HEK293 (cell line): ENCODE measurements at regions not wholly inside any gene's neighbourhood (a gene's known extent, or its start where the extent isn't known, plus 50 kb on each side); places are given as distances from the start of the nearest gene placed in this dataset.

Source experiments
- CTCF ChIA-PET: fragments of 350-600 bp; formaldehyde crosslinking; extraction: SDS; loops from one replicate; lab custom pipeline; 2021; ENCODE audit warnings: antibody characterized with exemption; lab: Yijun Ruan, JAX
- POLR2A ChIA-PET: fragments of 300-600 bp; formaldehyde crosslinking; extraction: SDS; loops from one replicate; lab custom pipeline; 2020; ENCODE audit warnings: antibody characterized with exemption, inconsistent platforms; lab: Yijun Ruan, JAX
- H3K27ac ChIP-seq: fragments of 200-500 bp; sonication (Bioruptor generic); 2 replicates; pipeline ENCODE4 v1.5.1; 2014; ENCODE audit warnings: low read depth, low read length, control low read depth, inconsistent platforms; ENCODE audit errors: extremely low read depth
- H3K36me3 ChIP-seq, 2 experiments: fragments of 200-500 bp in 1 of 2; sonication (Bioruptor generic) in 1 of 2; 1 replicate in 1 of 2; 2 replicates in 1 of 2; pipeline ENCODE4 v1.5.1; 2014 to 2017; ENCODE audit warnings: inconsistent platforms in 2 of 2, low read length in 2 of 2; ENCODE audit not compliant: control insufficient read depth in 2 of 2, insufficient read depth in 1 of 2
- H3K4me1 ChIP-seq: fragments of 200-500 bp; sonication (Bioruptor generic); 2 replicates; pipeline ENCODE4 v1.5.1; 2014; ENCODE audit warnings: mild to moderate bottlenecking, low read length, inconsistent platforms; ENCODE audit not compliant: control insufficient read depth, insufficient read depth
- H3K4me3 ChIP-seq: 2 replicates; pipeline ENCODE4 v1.5.1; 2011; ENCODE audit warnings: low read depth, mild to moderate bottlenecking, control low read depth, low read length, moderate library complexity
- H3K9me3 ChIP-seq: fragments of 200-500 bp; sonication (Bioruptor generic); 2 replicates; pipeline ENCODE4 v1.5.1; 2014; ENCODE audit warnings: low read depth, low read length, inconsistent platforms; ENCODE audit not compliant: control insufficient read depth, insufficient read depth
- GLI2 ChIP-seq: fragments of 450-650 bp; formaldehyde crosslinking; IDR thresholded peaks from 2 replicates; pipeline ENCODE4; 2017; ENCODE audit warnings: missing biosample characterization, missing genetic modification characterization, low read depth, borderline replicate concordance
- GLIS1 ChIP-seq: fragments of 450-650 bp; formaldehyde crosslinking; IDR thresholded peaks from 2 replicates; pipeline ENCODE4 v1.5.1; 2016; ENCODE audit warnings: missing biosample characterization, missing genetic modification characterization
- KLF16 ChIP-seq: fragments of 450-650 bp; formaldehyde crosslinking; IDR thresholded peaks from 2 replicates; pipeline ENCODE4 v1.5.1; 2017; ENCODE audit warnings: missing biosample characterization, missing genetic modification characterization
- KLF9 ChIP-seq: fragments of 450-650 bp; formaldehyde crosslinking; IDR thresholded peaks from 2 replicates; pipeline ENCODE4 v1.5.1; 2016; ENCODE audit warnings: missing biosample characterization, missing genetic modification characterization, low read depth
- PATZ1 ChIP-seq: fragments of 450-650 bp; formaldehyde crosslinking; IDR thresholded peaks from 2 replicates; pipeline ENCODE4 v1.5.1; 2016; ENCODE audit warnings: missing biosample characterization, missing genetic modification characterization
- PRDM1 ChIP-seq: fragments of 450-650 bp; formaldehyde crosslinking; IDR thresholded peaks from 2 replicates; pipeline ENCODE4; 2016; ENCODE audit warnings: missing biosample characterization, missing genetic modification characterization
- PRDM6 ChIP-seq: fragments of 450-650 bp; formaldehyde crosslinking; IDR thresholded peaks from 2 replicates; pipeline ENCODE4 v1.5.1; 2017; ENCODE audit warnings: missing biosample characterization, missing genetic modification characterization
- REPIN1 ChIP-seq: fragments of 450-650 bp; formaldehyde crosslinking; IDR thresholded peaks from 2 replicates; pipeline ENCODE4 v1.5.1; 2017; ENCODE audit warnings: missing biosample characterization, missing genetic modification characterization, low read depth
- REST ChIP-seq: fragments of 450-650 bp; formaldehyde crosslinking; IDR thresholded peaks from 2 replicates; pipeline ENCODE4 v1.5.1; 2016; ENCODE audit warnings: missing biosample characterization, missing genetic modification characterization
- SALL2 ChIP-seq: fragments of 450-650 bp; formaldehyde crosslinking; IDR thresholded peaks from 2 replicates; pipeline ENCODE4 v1.5.0; 2017; ENCODE audit warnings: missing biosample characterization, mild to moderate bottlenecking, missing genetic modification characterization, borderline replicate concordance
- ZNF132 ChIP-seq: fragments of 450-650 bp; formaldehyde crosslinking; IDR thresholded peaks from 2 replicates; pipeline ENCODE4 v1.5.1; 2017; ENCODE audit warnings: missing biosample characterization, missing genetic modification characterization, borderline replicate concordance
- ZNF133 ChIP-seq: fragments of 450-650 bp; formaldehyde crosslinking; IDR thresholded peaks from 2 replicates; pipeline ENCODE4 v1.5.1; 2016; ENCODE audit warnings: missing biosample characterization, missing genetic modification characterization
- ZNF16 ChIP-seq: fragments of 450-650 bp; formaldehyde crosslinking; IDR thresholded peaks from 2 replicates; pipeline ENCODE4 v1.5.1; 2016; ENCODE audit warnings: low read depth, missing biosample characterization, missing genetic modification characterization
- ZNF169 ChIP-seq: fragments of 450-650 bp; formaldehyde crosslinking; IDR thresholded peaks from 2 replicates; pipeline ENCODE4 v1.5.1; 2016; ENCODE audit warnings: missing biosample characterization, missing genetic modification characterization
- ZNF223 ChIP-seq: fragments of 450-650 bp; formaldehyde crosslinking; IDR thresholded peaks from 2 replicates; pipeline ENCODE4 v1.5.1; 2016; ENCODE audit warnings: missing biosample characterization, missing genetic modification characterization
- ZNF239 ChIP-seq: fragments of 450-650 bp; formaldehyde crosslinking; IDR thresholded peaks from 2 replicates; pipeline ENCODE4 v1.5.1; 2016; ENCODE audit warnings: missing biosample characterization, missing genetic modification characterization
- ZNF596 ChIP-seq: fragments of 450-650 bp; IDR thresholded peaks from 2 replicates; pipeline ENCODE4 v1.5.0; 2018; ENCODE audit warnings: missing biosample characterization, mild to moderate bottlenecking, missing genetic modification characterization, moderate library complexity
- ZNF660 ChIP-seq: fragments of 450-650 bp; IDR thresholded peaks from 2 replicates; pipeline ENCODE4 v1.5.1; 2018; ENCODE audit warnings: missing biosample characterization, mild to moderate bottlenecking, missing genetic modification characterization
- ZNF707 ChIP-seq: fragments of 450-650 bp; formaldehyde crosslinking; IDR thresholded peaks from 2 replicates; pipeline ENCODE4 v1.5.1; 2016; ENCODE audit warnings: missing biosample characterization, missing genetic modification characterization
- ZNF76 ChIP-seq: fragments of 450-650 bp; formaldehyde crosslinking; IDR thresholded peaks from 2 replicates; pipeline ENCODE4; 2016; ENCODE audit warnings: low read depth, missing biosample characterization, missing genetic modification characterization, borderline replicate concordance
- ZNF791 ChIP-seq: fragments of 450-650 bp; formaldehyde crosslinking; IDR thresholded peaks from 2 replicates; pipeline ENCODE4 v1.5.1; 2016; ENCODE audit warnings: missing biosample characterization, missing genetic modification characterization
- TF ChIP-seq, protein P1 (sequence below): fragments of 450-650 bp; formaldehyde crosslinking; IDR thresholded peaks from 2 replicates; pipeline ENCODE4 v1.5.1; 2016; ENCODE audit warnings: missing biosample characterization, missing genetic modification characterization
- TF ChIP-seq, protein P2 (sequence below): fragments of 450-650 bp; formaldehyde crosslinking; IDR thresholded peaks from 2 replicates; pipeline ENCODE4 v1.5.1; 2016; ENCODE audit warnings: missing biosample characterization, missing genetic modification characterization
- TF ChIP-seq, protein P3 (sequence below): fragments of 450-650 bp; formaldehyde crosslinking; IDR thresholded peaks from 2 replicates; pipeline ENCODE4 v1.5.1; 2016; ENCODE audit warnings: missing biosample characterization, missing genetic modification characterization
- TF ChIP-seq, protein P4 (sequence below): fragments of 450-650 bp; formaldehyde crosslinking; IDR thresholded peaks from 2 replicates; pipeline ENCODE4 v1.5.1; 2017; ENCODE audit warnings: missing biosample characterization, missing genetic modification characterization

- no peaks in the 10 kb centered on the region for H3K4me1 ChIP-seq
- ChIA-PET POLR2A (no interaction called here), CTCF (no interaction called here)
- no peaks in the 10 kb centered on the region for H3K9me3 ChIP-seq
- TF ChIP-seq ZNF132, result no peak
- no peak for TF ChIP-seq ZNF707 (tag by site-specific recombination)
- TF ChIP-seq KLF9, result no peak
- no peak for TF ChIP-seq GLI2
- TF ChIP-seq PATZ1 (tag by site-specific recombination), result no peak
- TF ChIP-seq, protein P1, sequence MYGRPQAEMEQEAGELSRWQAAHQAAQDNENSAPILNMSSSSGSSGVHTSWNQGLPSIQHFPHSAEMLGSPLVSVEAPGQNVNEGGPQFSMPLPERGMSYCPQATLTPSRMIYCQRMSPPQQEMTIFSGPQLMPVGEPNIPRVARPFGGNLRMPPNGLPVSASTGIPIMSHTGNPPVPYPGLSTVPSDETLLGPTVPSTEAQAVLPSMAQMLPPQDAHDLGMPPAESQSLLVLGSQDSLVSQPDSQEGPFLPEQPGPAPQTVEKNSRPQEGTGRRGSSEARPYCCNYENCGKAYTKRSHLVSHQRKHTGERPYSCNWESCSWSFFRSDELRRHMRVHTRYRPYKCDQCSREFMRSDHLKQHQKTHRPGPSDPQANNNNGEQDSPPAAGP (tag by site-specific recombination), result no peak
- TF ChIP-seq REST (tag by site-specific recombination), result no peak
- no peak for TF ChIP-seq ZNF223 (tag by site-specific recombination)
- TF ChIP-seq PRDM1 (tag by site-specific recombination), result no peak
- no peak for TF ChIP-seq ZNF76
- no peak for TF ChIP-seq GLIS1 (tag by site-specific recombination)
- TF ChIP-seq ZNF169 (tag by site-specific recombination), result no peak
- TF ChIP-seq KLF16, result no peak
- TF ChIP-seq ZNF16 (tag by site-specific recombination), result no peak
- no peak for TF ChIP-seq SALL2 (tag by site-specific recombination)
- no peak for TF ChIP-seq ZNF791 (tag by site-specific recombination)
- no peaks in the 10 kb centered on the region for H3K36me3 ChIP-seq
- no peak overlapping the region for H3K4me3 ChIP-seq
- H3K27ac ChIP-seq, result no peak overlapping the region
These were observed 176.9 kb upstream of the PRMT6 start for GRCh38 chr1:106879538-106879937.

DNA sequence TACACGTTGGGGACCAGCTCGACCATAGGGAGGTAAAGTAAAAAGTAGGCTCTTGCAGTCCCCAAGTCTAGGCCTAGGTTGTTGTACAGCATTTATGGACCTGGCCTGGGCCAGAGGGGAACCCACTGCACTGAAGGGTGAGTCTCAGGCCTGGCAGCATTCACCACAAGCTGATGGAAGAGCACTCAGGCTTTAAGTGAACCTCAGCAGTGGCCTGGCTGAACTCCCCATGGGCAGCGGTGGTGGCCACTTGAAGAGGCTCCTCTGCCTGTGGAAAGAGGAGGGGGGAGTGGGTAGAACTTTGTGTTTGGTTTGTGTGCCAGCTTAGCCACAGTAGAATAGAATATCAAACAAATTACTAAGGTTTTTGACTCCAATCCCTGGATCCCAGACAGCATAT lies 176.2 kb upstream of the PRMT6 start:
- Histone ChIP-seq H3K4me1 (no peaks in the 10 kb centered on the region), H3K9me3 (no peaks in the 10 kb centered on the region), H3K27ac (no peak overlapping the region), H3K4me3 (no peak overlapping the region), H3K36me3 (no peaks in the 10 kb centered on the region)
- TF ChIP-seq ZNF596 (tag by site-specific recombination) (no peak), ZNF133 (no peak), PRDM6 (no peak), ZNF660 (no peak), KLF9 (no peak), ZNF239 (tag by site-specific recombination) (no peak), REPIN1 (tag by site-specific recombination) (no peak)
- TF ChIP-seq, protein P2, sequence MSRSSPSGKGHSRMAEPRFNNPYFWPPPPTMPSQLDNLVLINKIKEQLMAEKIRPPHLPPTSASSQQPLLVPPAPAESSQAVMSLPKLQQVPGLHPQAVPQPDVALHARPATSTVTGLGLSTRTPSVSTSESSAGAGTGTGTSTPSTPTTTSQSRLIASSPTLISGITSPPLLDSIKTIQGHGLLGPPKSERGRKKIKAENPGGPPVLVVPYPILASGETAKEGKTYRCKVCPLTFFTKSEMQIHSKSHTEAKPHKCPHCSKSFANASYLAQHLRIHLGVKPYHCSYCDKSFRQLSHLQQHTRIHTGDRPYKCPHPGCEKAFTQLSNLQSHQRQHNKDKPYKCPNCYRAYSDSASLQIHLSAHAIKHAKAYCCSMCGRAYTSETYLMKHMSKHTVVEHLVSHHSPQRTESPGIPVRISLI (tag by site-specific recombination), result no peak
- TF ChIP-seq, protein P3, sequence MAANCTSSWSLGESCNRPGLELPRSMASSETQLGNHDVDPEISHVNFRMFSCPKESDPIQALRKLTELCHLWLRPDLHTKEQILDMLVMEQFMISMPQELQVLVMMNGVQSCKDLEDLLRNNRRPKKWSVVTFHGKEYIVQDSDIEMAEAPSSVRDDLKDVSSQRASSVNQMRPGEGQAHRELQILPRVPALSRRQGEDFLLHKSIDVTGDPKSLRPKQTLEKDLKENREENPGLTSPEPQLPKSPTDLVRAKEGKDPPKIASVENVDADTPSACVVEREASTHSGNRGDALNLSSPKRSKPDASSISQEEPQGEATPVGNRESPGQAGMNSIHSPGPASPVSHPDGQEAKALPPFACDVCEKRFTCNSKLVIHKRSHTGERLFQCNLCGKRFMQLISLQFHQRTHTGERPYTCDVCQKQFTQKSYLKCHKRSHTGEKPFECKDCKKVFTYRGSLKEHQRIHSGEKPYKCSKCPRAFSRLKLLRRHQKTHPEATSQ (tag by site-specific recombination), result no peak
- TF ChIP-seq, protein P4, sequence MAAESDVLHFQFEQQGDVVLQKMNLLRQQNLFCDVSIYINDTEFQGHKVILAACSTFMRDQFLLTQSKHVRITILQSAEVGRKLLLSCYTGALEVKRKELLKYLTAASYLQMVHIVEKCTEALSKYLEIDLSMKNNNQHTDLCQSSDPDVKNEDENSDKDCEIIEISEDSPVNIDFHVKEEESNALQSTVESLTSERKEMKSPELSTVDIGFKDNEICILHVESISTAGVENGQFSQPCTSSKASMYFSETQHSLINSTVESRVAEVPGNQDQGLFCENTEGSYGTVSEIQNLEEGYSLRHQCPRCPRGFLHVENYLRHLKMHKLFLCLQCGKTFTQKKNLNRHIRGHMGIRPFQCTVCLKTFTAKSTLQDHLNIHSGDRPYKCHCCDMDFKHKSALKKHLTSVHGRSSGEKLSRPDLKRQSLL, result no peak
- CTCF ChIA-PET, result no interaction called here
- POLR2A ChIA-PET, result no interaction called here
